NB4 (cell line): ENCODE measurements at regions not wholly inside any gene's neighbourhood (a gene's known extent, or its start where the extent isn't known, plus 50 kb on each side); places are given as distances from the start of the nearest gene placed in this dataset.

Experiments used
- DNase-seq: peaks from one replicate; pipeline ENCODE4 v3.0.0; 2010; ENCODE audit warnings: low read depth
- H3K4me3 ChIP-seq: one replicate; pipeline ENCODE4 v1.5.1; 2011; ENCODE audit warnings: mild to moderate bottlenecking, low read depth, low read length, moderate library complexity
- MYC ChIP-seq: IDR thresholded peaks from 2 replicates; pipeline ENCODE4 v1.6.1; 2011; ENCODE audit warnings: low read depth, low read length
- POLR2A ChIP-seq: IDR thresholded peaks from 2 replicates; pipeline ENCODE4 v1.6.1; 2011; ENCODE audit warnings: mild to moderate bottlenecking; ENCODE audit not compliant: insufficient read length; ENCODE audit errors: extremely low read depth
- TF ChIP-seq, protein P1 (sequence below): IDR thresholded peaks from 2 replicates; pipeline ENCODE4 v1.6.1; 2011; ENCODE audit warnings: low read depth, low read length
- TF ChIP-seq, protein P2 (sequence below): IDR thresholded peaks from one replicate; pipeline ENCODE4 v1.5.1; 2012; ENCODE audit warnings: low read depth, low read length

DNA sequence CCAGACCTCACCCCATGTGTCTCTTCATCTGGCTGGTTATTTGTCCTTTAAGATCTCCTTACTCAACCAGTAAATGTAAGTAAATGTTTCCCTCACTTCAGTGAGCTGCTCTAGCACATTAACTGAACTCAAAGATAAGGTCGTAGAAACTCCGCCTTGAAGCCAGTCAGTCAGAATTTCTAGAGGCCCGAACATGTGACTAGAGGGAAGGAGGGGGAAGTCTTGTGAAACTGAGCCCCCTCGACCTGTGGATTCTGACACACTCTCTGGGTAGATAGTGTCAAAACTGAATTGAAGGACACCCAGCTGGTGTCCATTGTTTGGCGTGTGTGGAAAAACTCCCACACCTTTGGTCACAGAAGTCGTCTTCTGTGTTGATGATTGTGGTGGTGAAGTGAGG lies 933.9 kb downstream of the ADGRL3 start:
- no peak overlapping the region for H3K4me3 ChIP-seq
- TF ChIP-seq POLR2A (no peak), MYC (no peak)
- TF ChIP-seq, protein P1, sequence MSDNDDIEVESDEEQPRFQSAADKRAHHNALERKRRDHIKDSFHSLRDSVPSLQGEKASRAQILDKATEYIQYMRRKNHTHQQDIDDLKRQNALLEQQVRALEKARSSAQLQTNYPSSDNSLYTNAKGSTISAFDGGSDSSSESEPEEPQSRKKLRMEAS, result no peak
- TF ChIP-seq, protein P2, sequence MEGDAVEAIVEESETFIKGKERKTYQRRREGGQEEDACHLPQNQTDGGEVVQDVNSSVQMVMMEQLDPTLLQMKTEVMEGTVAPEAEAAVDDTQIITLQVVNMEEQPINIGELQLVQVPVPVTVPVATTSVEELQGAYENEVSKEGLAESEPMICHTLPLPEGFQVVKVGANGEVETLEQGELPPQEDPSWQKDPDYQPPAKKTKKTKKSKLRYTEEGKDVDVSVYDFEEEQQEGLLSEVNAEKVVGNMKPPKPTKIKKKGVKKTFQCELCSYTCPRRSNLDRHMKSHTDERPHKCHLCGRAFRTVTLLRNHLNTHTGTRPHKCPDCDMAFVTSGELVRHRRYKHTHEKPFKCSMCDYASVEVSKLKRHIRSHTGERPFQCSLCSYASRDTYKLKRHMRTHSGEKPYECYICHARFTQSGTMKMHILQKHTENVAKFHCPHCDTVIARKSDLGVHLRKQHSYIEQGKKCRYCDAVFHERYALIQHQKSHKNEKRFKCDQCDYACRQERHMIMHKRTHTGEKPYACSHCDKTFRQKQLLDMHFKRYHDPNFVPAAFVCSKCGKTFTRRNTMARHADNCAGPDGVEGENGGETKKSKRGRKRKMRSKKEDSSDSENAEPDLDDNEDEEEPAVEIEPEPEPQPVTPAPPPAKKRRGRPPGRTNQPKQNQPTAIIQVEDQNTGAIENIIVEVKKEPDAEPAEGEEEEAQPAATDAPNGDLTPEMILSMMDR, result no peak
- no peak for DNase-seq

DNA sequence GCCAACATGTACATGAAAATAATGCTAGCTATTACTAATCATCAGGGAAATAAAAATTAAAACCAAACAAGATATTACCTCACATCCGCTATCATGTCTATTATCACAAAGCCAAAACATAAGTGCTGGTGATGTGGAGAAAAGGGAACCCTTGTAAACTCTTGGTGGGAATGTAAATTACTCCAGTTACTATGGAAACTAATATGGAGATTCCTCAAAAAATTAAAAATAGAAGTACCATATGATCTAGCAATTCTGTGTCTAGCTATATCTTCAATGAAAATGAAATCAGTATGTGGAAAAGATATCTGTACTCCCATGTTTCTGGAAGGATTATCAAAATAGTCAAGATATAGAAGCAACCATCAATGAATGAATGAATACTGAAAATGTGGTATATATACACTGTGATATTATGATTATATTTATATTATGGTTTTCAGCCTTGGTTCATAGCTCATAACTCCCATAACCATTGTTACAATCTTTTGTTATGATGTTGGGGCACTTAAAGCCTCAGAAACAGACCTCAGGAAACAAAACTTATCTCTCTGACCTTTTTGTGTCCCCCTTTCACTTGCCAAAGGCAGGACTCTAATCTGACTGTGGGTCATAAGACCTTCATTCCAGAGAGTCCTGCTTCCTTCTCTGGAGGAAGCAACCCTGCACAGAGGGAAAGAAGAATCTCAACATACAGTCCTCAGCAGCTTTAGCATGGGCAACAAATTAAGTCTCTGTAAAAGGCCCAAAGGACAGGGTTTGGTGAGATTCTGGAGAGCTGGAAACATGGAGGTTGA lies 933.2 kb downstream of the ADGRL3 start:
- DNase-seq, result no peak
- no peak overlapping the region for H3K4me3 ChIP-seq
- TF ChIP-seq MYC, result no peak
- TF ChIP-seq, protein P2, result no peak
- TF ChIP-seq, protein P1, result no peak
- TF ChIP-seq POLR2A, result no peak

DNA sequence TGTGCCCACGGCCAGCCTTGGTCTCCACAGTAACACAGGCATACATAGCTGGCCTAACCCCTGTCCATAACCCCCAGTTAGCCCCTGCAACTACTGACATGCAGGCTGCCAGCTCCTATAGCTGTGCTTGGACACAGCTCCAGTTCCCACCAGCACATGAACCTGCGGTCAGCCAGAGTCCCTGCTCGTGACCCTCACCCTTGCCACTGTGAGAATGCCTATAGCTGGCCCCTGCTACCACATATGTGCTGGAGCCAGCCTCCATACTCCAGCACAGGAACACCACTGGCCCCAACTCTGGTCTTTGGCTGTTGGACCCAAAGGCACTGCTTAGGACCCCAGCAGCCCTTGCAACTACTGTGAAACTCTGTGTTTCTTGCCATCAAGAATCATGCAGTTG lies 930.9 kb downstream of the ADGRL3 start:
- no peak overlapping the region for H3K4me3 ChIP-seq
- no peak for DNase-seq
- no peak for TF ChIP-seq MYC
- TF ChIP-seq, protein P2, result no peak
- TF ChIP-seq, protein P1, result no peak
- no peak for TF ChIP-seq POLR2A

GRCh38 chr4:62130637-62131036 lies 930.5 kb downstream of the ADGRL3 start:
- TF ChIP-seq, protein P1, result no peak
- TF ChIP-seq, protein P2, result no peak
- TF ChIP-seq MYC (no peak), POLR2A (no peak)
- no peak overlapping the region for H3K4me3 ChIP-seq
- DNase-seq, result no peak

DNA sequence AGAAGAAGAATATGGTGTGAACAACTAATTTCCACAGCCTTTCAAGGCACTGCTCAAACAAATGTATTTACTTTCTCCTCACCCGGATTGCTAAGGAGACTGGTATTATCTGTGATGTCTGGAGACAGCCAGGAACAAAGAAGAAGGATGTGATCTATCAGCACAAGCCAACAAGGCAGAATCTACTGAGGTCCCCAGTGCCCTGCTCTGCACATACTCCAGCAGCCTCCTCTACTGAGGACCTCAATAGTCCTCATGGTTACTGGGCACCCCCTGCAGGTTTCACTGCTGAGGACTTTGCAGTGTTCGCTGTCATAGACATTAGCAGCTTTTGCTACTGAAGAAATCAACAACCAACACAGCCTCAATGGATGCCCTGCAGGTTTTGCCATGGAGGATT lies 930.1 kb downstream of the ADGRL3 start:
- no peak for TF ChIP-seq POLR2A
- TF ChIP-seq, protein P1, result no peak
- TF ChIP-seq, protein P2, result no peak
- TF ChIP-seq MYC, result no peak
- no peak for DNase-seq
- H3K4me3 ChIP-seq, result no peak overlapping the region
